Activated CD8-positive, alpha-beta T cell treated with anti-CD3 and anti-CD28 coated beads for 36 hours (primary cell): ENCODE measurements at regions not wholly inside any gene's neighbourhood (a gene's known extent, or its start where the extent isn't known, plus 50 kb on each side); places are given as distances from the start of the nearest gene placed in this dataset.

ENCODE experiments used
- ATAC-seq: fragments of 200-7000 bp; cut with Tn5 transposase; one replicate; pipeline ENCODE4 v1.10.0; 2021; ENCODE audit warnings: mild to moderate bottlenecking, moderate library complexity
- CTCF ChIA-PET: fragments of 350-600 bp; sonication (Branson Sonifier 250); formaldehyde crosslinking; loops from one replicate; lab custom pipeline; 2021; ENCODE audit warnings: antibody characterized with exemption; lab: Charles Lee
- POLR2A ChIA-PET: fragments of 350-600 bp; sonication (Branson Sonifier 250); formaldehyde crosslinking; loops from one replicate; lab custom pipeline; 2021; ENCODE audit warnings: antibody characterized with exemption; lab: Charles Lee
- DNase-seq: peaks from one replicate; pipeline ENCODE4 v3.0.0-alpha.2; 2020
- H3K27ac Mint-ChIP-seq: one replicate; pipeline ENCODE4 v1.8.0; 2021; ENCODE audit warnings: mild to moderate bottlenecking, mixed read lengths
- H3K27me3 Mint-ChIP-seq: one replicate; pipeline ENCODE4 v1.8.0; 2021; ENCODE audit warnings: mixed read lengths
- H3K36me3 Mint-ChIP-seq: one replicate; pipeline ENCODE4 v1.8.0; 2021; ENCODE audit warnings: low read depth, mixed read lengths
- H3K4me1 Mint-ChIP-seq: one replicate; pipeline ENCODE4 v1.8.0; 2021; ENCODE audit warnings: low read depth, mixed read lengths
- H3K4me3 Mint-ChIP-seq: one replicate; pipeline ENCODE4 v1.8.0; 2021; ENCODE audit warnings: mild to moderate bottlenecking, moderate library complexity, mixed read lengths
- H3K9me3 Mint-ChIP-seq: one replicate; pipeline ENCODE4 v1.8.0; 2021; ENCODE audit warnings: mixed read lengths
- CTCF ChIP-seq: fragments of 200-600 bp; IDR thresholded peaks from one replicate; pipeline ENCODE4 v1.8.0; 2022; ENCODE audit warnings: antibody characterized with exemption, mild to moderate bottlenecking
- intact Hi-C: fragments of 100-400 bp; cut with micrococcal nuclease; formaldehyde crosslinking; loops from one replicate; pipeline ENCODE4 v1.10.0; 2022

- POLR2A ChIA-PET, result no interaction called here
- Mint-ChIP-seq H3K36me3 (no peaks in the 10 kb centered on the region), H3K27ac (no peak overlapping the region), H3K4me1 (no peaks in the 10 kb centered on the region), H3K9me3 (peaks cover 3% of the 10 kb centered on the region), H3K4me3 (no peak overlapping the region), H3K27me3 (no peaks in the 10 kb centered on the region)
- CTCF ChIA-PET, result no interaction called here
- DNase-seq (no peak), ATAC-seq (no peak)
- intact Hi-C loops, result no loop called here
- no peak for TF ChIP-seq CTCF
These were observed 431.1 kb downstream of the KCNH5 start for GRCh38 chr14:62614122-62614521.

GRCh38 chr14:62616668-62617067 lies 428.6 kb downstream of the KCNH5 start:
- POLR2A ChIA-PET, result no interaction called here
- TF ChIP-seq CTCF, result no peak

GRCh38 chr14:62626416-62626815 lies 418.8 kb downstream of the KCNH5 start:
- no peak for TF ChIP-seq CTCF
- Mint-ChIP-seq H3K27ac (no peak overlapping the region), H3K9me3 (peaks cover 4% of the 10 kb centered on the region), H3K4me1 (no peaks in the 10 kb centered on the region), H3K4me3 (no peak overlapping the region), H3K36me3 (no peaks in the 10 kb centered on the region), H3K27me3 (no peaks in the 10 kb centered on the region)
- ATAC-seq (no peak), DNase-seq (no peak)
- POLR2A ChIA-PET, result no interaction called here
- CTCF ChIA-PET, result no interaction called here
- intact Hi-C loops, result no loop called here

More at GRCh38 chr14:62616668-62617067, 428.6 kb downstream of the KCNH5 start:
- Mint-ChIP-seq H3K4me1 (no peaks in the 10 kb centered on the region), H3K9me3 (peaks cover 4% of the 10 kb centered on the region), H3K36me3 (no peaks in the 10 kb centered on the region), H3K4me3 (no peak overlapping the region), H3K27me3 (no peaks in the 10 kb centered on the region), H3K27ac (no peak overlapping the region)
- intact Hi-C loops, result no loop called here
- CTCF ChIA-PET, result no interaction called here
- DNase-seq (no peak), ATAC-seq (no peak)

- Mint-ChIP-seq H3K27me3 (no peaks in the 10 kb centered on the region), H3K4me3 (no peak overlapping the region), H3K4me1 (no peaks in the 10 kb centered on the region), H3K27ac (no peak overlapping the region), H3K36me3 (no peaks in the 10 kb centered on the region), H3K9me3 (peaks cover 5% of the 10 kb centered on the region)
- ATAC-seq (no peak), DNase-seq (no peak)
- ChIA-PET CTCF (no interaction called here), POLR2A (no interaction called here)
- TF ChIP-seq CTCF, result no peak
- intact Hi-C loops, result no loop called here
These were observed 416.0 kb downstream of the KCNH5 start for GRCh38 chr14:62629176-62629725.

- H3K4me1 Mint-ChIP-seq, result no peaks in the 10 kb centered on the region
- DNase-seq (no peak), ATAC-seq (no peak)
- intact Hi-C loops, result no loop called here
- H3K36me3 Mint-ChIP-seq, result no peaks in the 10 kb centered on the region
- H3K27me3 Mint-ChIP-seq, result no peaks in the 10 kb centered on the region
- CTCF ChIA-PET, result no interaction called here
- H3K4me3 Mint-ChIP-seq, result no peak overlapping the region
- no peak overlapping the region for H3K27ac Mint-ChIP-seq
- no peak for TF ChIP-seq CTCF
- POLR2A ChIA-PET, result no interaction called here
- peaks cover 5% of the 10 kb centered on the region for H3K9me3 Mint-ChIP-seq
These were observed 414.1 kb downstream of the KCNH5 start for GRCh38 chr14:62631176-62631575.
